Right atrium auricular region (tissue), 2 donors: ENCODE measurements at regions not wholly inside any gene's neighbourhood (a gene's known extent, or its start where the extent isn't known, plus 50 kb on each side); places are given as distances from the start of the nearest gene placed in this dataset.

Experiments
- DNase-seq: peaks from one replicate; pipeline ENCODE4 v3.0.0-alpha.2; 2019; ENCODE audit warnings: low spot score
- H3K27ac ChIP-seq, 2 donors: fragments of 200-600 bp; sonication (generic); 1 replicate in 1 of 2; 2 replicates in 1 of 2; pipeline ENCODE4 v1.5.1; 2016 to 2019
- H3K27me3 ChIP-seq, 2 donors: fragments of 200-600 bp; sonication (generic); one replicate each; pipeline versions ENCODE4 v1.5.1 to v1.6.0; 2017 to 2019
- H3K36me3 ChIP-seq: fragments of 200-600 bp; sonication (generic); one replicate; pipeline ENCODE4 v1.5.1; 2016
- H3K4me1 ChIP-seq, 2 donors: fragments of 200-600 bp; sonication (generic); one replicate each; pipeline versions ENCODE4 v1.5.1 to v1.6.0; 2017 to 2019
- H3K4me3 ChIP-seq, 2 donors: fragments of 200-600 bp; sonication (generic); 1 replicate in 1 of 2; 2 replicates in 1 of 2; pipeline ENCODE4 v1.5.1; 2017 to 2019; ENCODE audit warnings: mild to moderate bottlenecking in 1 of 2, moderate library complexity in 1 of 2
- H3K9me3 ChIP-seq, 2 donors: fragments of 200-600 bp; sonication (generic); one replicate each; pipeline ENCODE4 v1.5.1; 2019
- TF ChIP-seq, protein P1 (sequence below), 2 donors: fragments of 200-600 bp; sonication (generic); IDR thresholded peaks; one replicate each; pipeline ENCODE4 v1.5.1; 2019; ENCODE audit warnings: antibody characterized with exemption in 2 of 2

- no peak overlapping the region for H3K4me3 ChIP-seq
- no peak overlapping the region for H3K27ac ChIP-seq
- TF ChIP-seq, protein P1, sequence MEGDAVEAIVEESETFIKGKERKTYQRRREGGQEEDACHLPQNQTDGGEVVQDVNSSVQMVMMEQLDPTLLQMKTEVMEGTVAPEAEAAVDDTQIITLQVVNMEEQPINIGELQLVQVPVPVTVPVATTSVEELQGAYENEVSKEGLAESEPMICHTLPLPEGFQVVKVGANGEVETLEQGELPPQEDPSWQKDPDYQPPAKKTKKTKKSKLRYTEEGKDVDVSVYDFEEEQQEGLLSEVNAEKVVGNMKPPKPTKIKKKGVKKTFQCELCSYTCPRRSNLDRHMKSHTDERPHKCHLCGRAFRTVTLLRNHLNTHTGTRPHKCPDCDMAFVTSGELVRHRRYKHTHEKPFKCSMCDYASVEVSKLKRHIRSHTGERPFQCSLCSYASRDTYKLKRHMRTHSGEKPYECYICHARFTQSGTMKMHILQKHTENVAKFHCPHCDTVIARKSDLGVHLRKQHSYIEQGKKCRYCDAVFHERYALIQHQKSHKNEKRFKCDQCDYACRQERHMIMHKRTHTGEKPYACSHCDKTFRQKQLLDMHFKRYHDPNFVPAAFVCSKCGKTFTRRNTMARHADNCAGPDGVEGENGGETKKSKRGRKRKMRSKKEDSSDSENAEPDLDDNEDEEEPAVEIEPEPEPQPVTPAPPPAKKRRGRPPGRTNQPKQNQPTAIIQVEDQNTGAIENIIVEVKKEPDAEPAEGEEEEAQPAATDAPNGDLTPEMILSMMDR (IDR thresholded peaks at IDR 0.05), result no peak
- H3K9me3 ChIP-seq, result no peaks in the 10 kb centered on the region
- no peaks in the 10 kb centered on the region for H3K4me1 ChIP-seq
- no peaks in the 10 kb centered on the region for H3K27me3 ChIP-seq
- DNase-seq, result no peak
- no peaks in the 10 kb centered on the region for H3K36me3 ChIP-seq
These were observed 168.0 kb upstream of the HMGA2 start for GRCh38 chr12:65656156-65656882.

DNA sequence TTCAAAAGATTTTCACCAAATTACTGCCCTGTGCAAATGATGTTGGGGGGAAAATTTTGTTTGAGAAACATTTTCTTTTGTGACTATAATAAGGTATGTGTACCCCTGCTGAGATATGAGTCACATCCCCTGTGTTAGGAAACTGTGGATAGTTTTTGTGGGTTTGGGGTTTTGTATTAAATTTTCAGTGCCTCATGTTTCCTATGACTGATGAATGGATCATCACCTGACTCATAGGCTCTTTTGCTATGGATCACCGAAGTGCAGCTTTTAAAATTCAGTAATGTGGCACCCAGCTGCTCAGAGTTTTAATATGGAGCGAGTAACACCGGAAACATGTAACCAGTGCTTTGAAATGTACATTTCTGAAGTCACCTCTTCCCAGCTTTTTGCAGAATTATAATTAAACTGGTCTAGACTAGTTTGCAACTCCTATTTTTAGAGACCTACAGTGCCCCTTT lies 167.4 kb upstream of the HMGA2 start:
- DNase-seq, result no peak
- TF ChIP-seq, protein P1 (IDR thresholded peaks at IDR 0.05), result no peak
- no peaks in the 10 kb centered on the region for H3K4me1 ChIP-seq
- H3K27me3 ChIP-seq, result no peaks in the 10 kb centered on the region
- H3K9me3 ChIP-seq, result no peaks in the 10 kb centered on the region
- no peak overlapping the region for H3K4me3 ChIP-seq
- no peak overlapping the region for H3K27ac ChIP-seq
- H3K36me3 ChIP-seq, result no peaks in the 10 kb centered on the region

DNA sequence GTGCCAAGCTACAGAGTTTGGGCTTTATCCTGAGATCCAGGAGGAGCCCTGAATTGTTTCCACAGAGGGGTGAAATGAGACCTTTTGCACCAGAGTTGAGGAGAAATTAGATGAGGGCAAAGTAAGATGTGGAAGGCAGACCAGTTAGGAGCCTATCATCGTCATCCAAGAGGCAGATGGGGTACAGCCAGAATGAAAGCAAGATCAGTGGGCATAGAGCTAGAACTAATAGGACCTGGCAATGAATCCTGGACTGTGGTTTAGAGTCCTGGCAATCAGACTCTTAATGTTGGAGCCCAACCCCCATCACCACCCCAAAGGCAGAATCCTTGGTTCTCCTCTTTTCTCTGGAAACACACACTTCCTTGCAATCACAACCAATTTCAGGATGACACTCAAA lies 166.6 kb upstream of the HMGA2 start:
- Histone ChIP-seq H3K9me3 (no peaks in the 10 kb centered on the region), H3K27ac (no peak overlapping the region)

DNA sequence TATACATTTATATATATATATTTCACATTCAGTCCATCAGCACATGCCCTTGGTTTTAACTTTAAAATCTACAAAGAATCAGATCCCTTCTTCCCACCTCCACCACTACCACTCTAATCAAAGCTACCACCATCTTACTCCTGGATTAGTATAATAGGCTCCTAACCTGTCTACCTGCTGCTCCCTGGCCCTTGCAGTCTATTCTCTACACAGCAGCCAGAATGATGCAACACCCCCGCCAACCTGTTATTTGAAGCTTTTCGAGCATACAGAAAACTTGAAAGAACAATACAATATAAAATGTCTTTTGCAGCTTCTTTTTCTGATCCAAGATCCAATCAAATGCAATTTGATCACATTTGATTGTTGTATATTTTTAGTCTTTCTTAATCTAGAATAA lies 165.9 kb upstream of the HMGA2 start:
- no peak overlapping the region for H3K4me3 ChIP-seq
- H3K27me3 ChIP-seq, result no peaks in the 10 kb centered on the region
- H3K4me1 ChIP-seq, result no peaks in the 10 kb centered on the region
- no peak for DNase-seq
- TF ChIP-seq, protein P1 (IDR thresholded peaks at IDR 0.05), result no peak
- H3K9me3 ChIP-seq, result no peaks in the 10 kb centered on the region
- no peaks in the 10 kb centered on the region for H3K36me3 ChIP-seq
- no peak overlapping the region for H3K27ac ChIP-seq

More for the DNA sequence above, 166.6 kb upstream of the HMGA2 start:
- H3K4me1 ChIP-seq, result no peaks in the 10 kb centered on the region
- H3K36me3 ChIP-seq, result no peaks in the 10 kb centered on the region
- no peaks in the 10 kb centered on the region for H3K27me3 ChIP-seq
- no peak for DNase-seq
- H3K4me3 ChIP-seq, result no peak overlapping the region
- TF ChIP-seq, protein P1 (IDR thresholded peaks at IDR 0.05), result no peak

GRCh38 chr12:65659681-65660080 lies 164.6 kb upstream of the HMGA2 start:
- Histone ChIP-seq H3K4me1 (no peaks in the 10 kb centered on the region), H3K36me3 (no peaks in the 10 kb centered on the region), H3K27me3 (no peaks in the 10 kb centered on the region), H3K4me3 (no peak overlapping the region), H3K9me3 (no peaks in the 10 kb centered on the region), H3K27ac (no peak overlapping the region)
- no peak for DNase-seq
- TF ChIP-seq, protein P1 (IDR thresholded peaks at IDR 0.05), result no peak

DNA sequence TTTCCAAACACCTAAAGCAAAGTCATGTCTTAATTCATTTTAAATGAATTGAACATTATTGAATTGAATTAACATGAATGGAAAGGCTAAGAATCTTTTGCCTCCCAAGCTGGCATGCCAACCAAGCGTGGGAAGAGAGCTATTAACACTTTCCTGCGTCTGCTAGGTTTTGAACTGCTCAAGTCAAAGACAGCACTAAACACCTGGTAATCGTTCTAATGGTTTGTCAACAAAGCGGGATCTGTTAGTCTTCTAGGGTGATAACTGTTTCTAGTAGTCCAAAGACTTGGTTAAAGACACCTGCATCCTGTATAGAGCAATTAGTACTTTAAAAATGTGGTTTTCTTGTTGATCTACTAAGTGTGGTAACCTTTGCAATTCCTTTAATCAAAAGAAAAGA lies 164.2 kb upstream of the HMGA2 start:
- H3K27ac ChIP-seq, result no peak overlapping the region
- no peaks in the 10 kb centered on the region for H3K36me3 ChIP-seq
- TF ChIP-seq, protein P1 (IDR thresholded peaks at IDR 0.05), result no peak
- no peak overlapping the region for H3K4me3 ChIP-seq
- no peaks in the 10 kb centered on the region for H3K9me3 ChIP-seq
- no peak for DNase-seq
- H3K4me1 ChIP-seq, result no peaks in the 10 kb centered on the region
- H3K27me3 ChIP-seq, result no peaks in the 10 kb centered on the region
